ENCODE measurements at regions not wholly inside any gene's neighbourhood (a gene's known extent, or its start where the extent isn't known, plus 50 kb on each side); places are given as distances from the start of the nearest gene placed in this dataset.

DNA sequence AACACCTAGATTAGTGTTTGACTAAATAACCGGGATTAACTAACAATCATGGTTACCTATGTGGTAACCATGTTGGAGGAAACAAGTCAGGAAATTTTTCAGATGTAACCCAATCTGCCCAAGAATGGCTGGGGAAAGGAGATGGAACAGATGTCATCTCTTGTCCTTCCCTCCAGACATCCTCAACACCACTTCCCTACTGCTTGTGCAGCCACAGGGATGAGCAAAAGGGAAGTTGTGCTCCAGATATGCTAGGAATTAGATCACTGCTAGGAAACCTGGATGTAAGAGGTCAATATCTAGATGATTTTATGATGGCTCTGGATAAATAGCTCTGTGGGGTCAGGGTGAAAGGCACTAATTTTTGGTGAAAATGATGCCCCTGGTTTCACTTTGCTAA is 61.3 kb upstream of the ELL2 start:
- TF ChIP-seq, protein P1, sequence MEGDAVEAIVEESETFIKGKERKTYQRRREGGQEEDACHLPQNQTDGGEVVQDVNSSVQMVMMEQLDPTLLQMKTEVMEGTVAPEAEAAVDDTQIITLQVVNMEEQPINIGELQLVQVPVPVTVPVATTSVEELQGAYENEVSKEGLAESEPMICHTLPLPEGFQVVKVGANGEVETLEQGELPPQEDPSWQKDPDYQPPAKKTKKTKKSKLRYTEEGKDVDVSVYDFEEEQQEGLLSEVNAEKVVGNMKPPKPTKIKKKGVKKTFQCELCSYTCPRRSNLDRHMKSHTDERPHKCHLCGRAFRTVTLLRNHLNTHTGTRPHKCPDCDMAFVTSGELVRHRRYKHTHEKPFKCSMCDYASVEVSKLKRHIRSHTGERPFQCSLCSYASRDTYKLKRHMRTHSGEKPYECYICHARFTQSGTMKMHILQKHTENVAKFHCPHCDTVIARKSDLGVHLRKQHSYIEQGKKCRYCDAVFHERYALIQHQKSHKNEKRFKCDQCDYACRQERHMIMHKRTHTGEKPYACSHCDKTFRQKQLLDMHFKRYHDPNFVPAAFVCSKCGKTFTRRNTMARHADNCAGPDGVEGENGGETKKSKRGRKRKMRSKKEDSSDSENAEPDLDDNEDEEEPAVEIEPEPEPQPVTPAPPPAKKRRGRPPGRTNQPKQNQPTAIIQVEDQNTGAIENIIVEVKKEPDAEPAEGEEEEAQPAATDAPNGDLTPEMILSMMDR (IDR thresholded peaks at IDR 0.05; ENCODE audit: extremely low read depth in 1 of 2, insufficient read depth in 1 of 2, low read depth in 1 of 2, low read length in 2 of 2) = no peak
- no peak for TF ChIP-seq POLR2A (IDR thresholded peaks at IDR 0.05; ENCODE audit: low read depth, low read length)
